K562 (cell line): ENCODE measurements at regions not wholly inside any gene's neighbourhood (a gene's known extent, or its start where the extent isn't known, plus 50 kb on each side); places are given as distances from the start of the nearest gene placed in this dataset.

Source experiments
- ATAC-seq: fragments of 200-7000 bp; cut with Tn5 transposase; 3 replicates; pipeline ENCODE4 v1.9.1; 2020; ENCODE audit warnings: moderate library complexity
- BruUV-seq: library from RNA; stranded (reverse); fragments of 400-500 nt; replicated peaks from 2 replicates; lab custom pipeline; 2021; lab: Mats Ljungman, UMichigan
- CTCF ChIA-PET: fragments of 300-600 bp; formaldehyde crosslinking; extraction: SDS; loops from one replicate; lab custom pipeline; 2021; ENCODE audit warnings: low intra/inter-chr PET ratio; lab: Yijun Ruan, JAX
- POLR2A ChIA-PET: fragments of 300-600, 350-650 bp; sonication (Branson Sonifier 250); formaldehyde crosslinking; extraction: SDS; loops from one replicate; lab custom pipeline; 2021; ENCODE audit warnings: antibody characterized with exemption, inconsistent platforms; lab: Yijun Ruan, JAX
- DNase-seq, 4 experiments: peaks; one replicate each; pipeline versions ENCODE4 v3.0.0 to v3.0.0-alpha.2; 2011 to 2018; ENCODE audit warnings: low spot score in 3 of 4, mixed read lengths in 3 of 4; ENCODE audit errors: extremely low read depth in 1 of 4
- FAIRE-seq: peaks from 2 replicates; lab custom pipeline; 2011; peaks lifted over from hg19 to GRCh38; lab: Jason Lieb, UNC
- H2AFZ ChIP-seq: 2 replicates; pipeline ENCODE4 v1.6.0; 2011; ENCODE audit warnings: low read depth, low read length, control low read depth, inconsistent platforms
- H3K27ac ChIP-seq: fragments of 200-600 bp; 3 replicates; pipeline ENCODE4 v1.8.0; 2011; ENCODE audit warnings: low read depth, mild to moderate bottlenecking, control low read depth, inconsistent platforms, low read length, moderate library complexity, mixed read lengths; ENCODE audit errors: extremely low read depth
- H3K27me3 ChIP-seq, 2 experiments: fragments of 300-600 bp in 1 of 2; 2 replicates in 1 of 2; 3 replicates in 1 of 2; pipeline versions ENCODE4 v1.6.0 to v1.8.0; 2011; ENCODE audit warnings: inconsistent platforms in 2 of 2, low read length in 2 of 2, mild to moderate bottlenecking in 1 of 2, mixed read lengths in 1 of 2, moderate library complexity in 1 of 2; ENCODE audit not compliant: control insufficient read depth in 2 of 2, insufficient read depth in 2 of 2
- H3K36me3 ChIP-seq: fragments of 300-600 bp; 3 replicates; pipeline ENCODE4 v1.8.0; 2011; ENCODE audit warnings: mild to moderate bottlenecking, low read length, inconsistent platforms; ENCODE audit not compliant: control insufficient read depth, insufficient read depth
- H3K4me1 ChIP-seq, 2 experiments: fragments of 200-600 bp in 1 of 2; replicated peaks in 1 of 2; 2 replicates in 1 of 2; 3 replicates in 1 of 2; pipeline versions ENCODE4 v1.5.1 to v1.8.0; 2011; ENCODE audit warnings: inconsistent platforms in 2 of 2, low read length in 2 of 2, mild to moderate bottlenecking in 1 of 2, mixed read lengths in 1 of 2, moderate library complexity in 1 of 2; ENCODE audit not compliant: control insufficient read depth in 2 of 2, insufficient read depth in 2 of 2
- H3K4me2 ChIP-seq: 2 replicates; pipeline ENCODE4 v1.6.1; 2011; ENCODE audit warnings: low read length, control low read depth, inconsistent platforms, mixed read lengths; ENCODE audit not compliant: insufficient read depth
- H3K4me3 ChIP-seq: fragments of 200-600 bp; sonication (generic), shearing (Covaris generic); 2 replicates; pipeline ENCODE4 v1.5.1; 2016; ENCODE audit warnings: control low read depth, inconsistent platforms
- H3K79me2 ChIP-seq: fragments of 200-600 bp; 3 replicates; pipeline ENCODE4 v1.8.0; 2011; ENCODE audit warnings: low read length, inconsistent platforms; ENCODE audit not compliant: control insufficient read depth, insufficient read depth
- H3K9ac ChIP-seq, 2 experiments: 2 replicates each; pipeline versions ENCODE4 v1.6.0 to v1.6.1; 2011; ENCODE audit warnings: low read depth in 2 of 2, low read length in 2 of 2, control low read depth in 1 of 2, inconsistent platforms in 1 of 2, mild to moderate bottlenecking in 1 of 2, mixed read lengths in 1 of 2; ENCODE audit not compliant: insufficient read depth in 1 of 2
- H3K9me1 ChIP-seq: one replicate; pipeline ENCODE4 v1.6.0; 2011; ENCODE audit warnings: inconsistent platforms, mild to moderate bottlenecking, low read length, moderate library complexity; ENCODE audit not compliant: control insufficient read depth, insufficient read depth
- H3K9me3 ChIP-seq: replicated peaks from 2 replicates; pipeline ENCODE4 v1.5.1; 2011; ENCODE audit warnings: low read depth, low read length, inconsistent platforms; ENCODE audit not compliant: control insufficient read depth, insufficient read depth
- H4K20me1 ChIP-seq: replicated peaks from 2 replicates; pipeline ENCODE4 v1.6.1; 2011; ENCODE audit warnings: low read length, inconsistent platforms, mixed read lengths; ENCODE audit not compliant: control insufficient read depth, insufficient read depth
- KAT8 ChIP-seq: fragments of 450-650 bp; IDR thresholded peaks from 2 replicates; pipeline ENCODE4 v1.6.1; 2016; ENCODE audit warnings: low read depth, mild to moderate bottlenecking
- PTBP1 ChIP-seq: fragments of 200-400 bp; formaldehyde crosslinking; IDR thresholded peaks from 2 replicates; pipeline ENCODE4 v1.6.1; 2017; ENCODE audit warnings: low read depth, low read length
- RCOR1 ChIP-seq, 2 experiments: IDR thresholded peaks; 2 replicates each; pipeline ENCODE4 v1.6.1; 2012; ENCODE audit warnings: low read depth in 2 of 2, low read length in 2 of 2, borderline replicate concordance in 1 of 2, improper control_type of control experiment in 1 of 2
- RNF2 ChIP-seq: sonication (generic); IDR thresholded peaks from 2 replicates; pipeline ENCODE4 v1.6.1; 2016
- SMAD3 ChIP-seq: fragments of 450-650 bp; formaldehyde crosslinking; conservative IDR thresholded peaks from 2 replicates; pipeline ENCODE4 v1.4.0; 2020; ENCODE audit warnings: mild to moderate bottlenecking
- YBX1 ChIP-seq: fragments of 450-650 bp; IDR thresholded peaks from 2 replicates; pipeline ENCODE4 v1.7.1; 2016; ENCODE audit warnings: mild to moderate bottlenecking
- ZNF592 ChIP-seq: fragments of 450-650 bp; IDR thresholded peaks from 2 replicates; pipeline ENCODE4 v1.6.1; 2017; ENCODE audit warnings: antibody characterized with exemption, mild to moderate bottlenecking
- ZNF668 ChIP-seq: fragments of 250-450 bp; sonication (Bioruptor Pico); IDR thresholded peaks from 2 replicates; pipeline ENCODE4 v1.8.0; 2022; ENCODE audit warnings: mild to moderate bottlenecking, inconsistent platforms
- ZNF77 ChIP-seq: fragments of 250-450 bp; sonication (Bioruptor Pico); IDR thresholded peaks from 2 replicates; pipeline ENCODE4 v1.5.0; 2020
- WGBS: fragments of 100-300 bp; shearing (Covaris generic); methylation state at CpG from one replicate; pipeline ENCODE4 v1.1.6; 2016; ENCODE audit warnings: low coverage, mixed read lengths; ENCODE audit not compliant: insufficient coverage; ENCODE audit errors: missing lambda C conversion rate; 5-methylcytosine and 5-hydroxymethylcytosine counted together
- in situ Hi-C: fragments of 300-500 bp; cut with MboI; formaldehyde crosslinking; loops from 4 replicates; pipeline ENCODE4 v1.15.0; 2018; ENCODE audit warnings: inconsistent platforms, mixed read lengths
- intact Hi-C: fragments of 100-400 bp; cut with micrococcal nuclease; formaldehyde crosslinking; loops from 2 replicates; pipeline ENCODE4 v1.14.2; 2022

- in situ Hi-C loops: no loop called here
- no peak for DNase-seq
- H3K9me1 ChIP-seq: no peaks in the 10 kb centered on the region
- CTCF ChIA-PET: no interaction called here
- no peaks in the 10 kb centered on the region for H3K36me3 ChIP-seq
- no peaks in the 10 kb centered on the region for H3K4me1 ChIP-seq
- peaks cover 0 to 6% of the 10 kb centered on the region in 2 experiments; a peak in 1 of 5 replicates for H3K27me3 ChIP-seq
- TF ChIP-seq ZNF77 (CRISPR knock-in tag) (no peak), YBX1 (no peak), PTBP1 (no peak), RCOR1 (IDR thresholded peaks at IDR 0.05; ENCODE audit: borderline replicate concordance in 1 of 2, low read depth in 2 of 2, low read length in 2 of 2) (no peak), ZNF668 (no peak), ZNF592 (no peak), SMAD3 (CRISPR knock-in tag) (no peak), RNF2 (no peak), KAT8 (no peak)
- TF ChIP-seq, all 486 proteins: peak for 0
- H3K4me3 ChIP-seq: no peak overlapping the region
- no peak overlapping the region for H2AFZ ChIP-seq
- no peaks in the 10 kb centered on the region; the same call in 1 of the 2 replicates for H4K20me1 ChIP-seq
- POLR2A ChIA-PET: interaction anchor here (1.4 kb wide), 1 partner anchor 12 kb away, joined by 4 read pairs; no protein-coding TSS in a partner anchor
- H3K4me2 ChIP-seq: no peak overlapping the region
- no peak overlapping the region; a peak in 1 of 4 replicates for H3K9ac ChIP-seq
- H3K27ac ChIP-seq: no peak overlapping the region
- no peaks in the 10 kb centered on the region for H3K79me2 ChIP-seq
- ATAC-seq (no peak), FAIRE-seq (no peak)
- 0% methylated on average over 9 of the region's 9 CpGs for WGBS
- no peaks in the 10 kb centered on the region for H3K9me3 ChIP-seq
- BruUV-seq: no TSS peak
- intact Hi-C loops: no loop called here
These were observed 327.7 kb downstream of the CDC5L start for GRCh38 chr6:44715188-44715587.
